AG08395 (cell line): ENCODE measurements at regions not wholly inside any gene's neighbourhood (a gene's known extent, or its start where the extent isn't known, plus 50 kb on each side); places are given as distances from the start of the nearest gene placed in this dataset.

Experiments
- DNase-seq: peaks from one replicate; pipeline ENCODE4 v3.0.0; 2012; ENCODE audit warnings: mixed read lengths, low spot score

DNA sequence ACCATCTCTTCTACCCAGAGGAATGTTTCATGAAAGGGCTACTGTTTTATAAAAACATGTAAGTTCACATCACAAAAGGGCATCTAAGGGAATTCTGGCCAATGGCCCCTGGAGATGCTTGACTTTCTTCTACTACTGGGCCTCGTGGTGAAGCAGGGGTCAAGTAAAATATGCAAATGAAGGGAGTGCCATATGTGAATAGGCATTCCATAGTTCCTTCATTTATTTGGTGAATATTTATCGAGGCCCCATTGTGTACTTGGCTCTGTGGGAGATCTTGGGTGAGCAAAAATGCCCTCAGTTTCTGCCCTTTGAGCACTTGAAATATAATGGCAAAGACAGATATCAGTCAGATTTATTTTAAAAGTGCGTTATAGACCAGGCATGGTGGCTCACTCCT, 101.3 kb upstream of the CACNA2D3 start:
- DNase-seq: no peak

DNA sequence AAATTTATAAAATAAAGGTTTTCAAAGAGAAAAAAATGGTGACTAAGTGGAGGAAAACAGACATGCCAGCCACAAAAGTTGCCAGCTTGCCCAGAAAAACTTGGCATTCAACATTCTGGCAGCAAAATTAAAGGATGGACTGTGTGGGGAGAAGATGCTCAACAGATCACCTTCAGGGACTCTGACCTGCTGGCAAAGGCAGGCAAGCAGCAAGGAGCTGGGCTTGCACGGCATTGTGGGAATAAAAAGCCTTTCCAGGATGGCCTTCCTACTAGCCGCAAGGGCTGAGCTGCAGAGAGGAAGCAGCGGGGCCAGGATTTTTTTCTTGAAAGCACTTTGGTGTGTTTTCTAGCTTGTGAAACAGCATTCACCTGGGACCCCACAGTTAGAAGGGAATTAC, 101.9 kb upstream of the CACNA2D3 start:
- DNase-seq: no peak

DNA sequence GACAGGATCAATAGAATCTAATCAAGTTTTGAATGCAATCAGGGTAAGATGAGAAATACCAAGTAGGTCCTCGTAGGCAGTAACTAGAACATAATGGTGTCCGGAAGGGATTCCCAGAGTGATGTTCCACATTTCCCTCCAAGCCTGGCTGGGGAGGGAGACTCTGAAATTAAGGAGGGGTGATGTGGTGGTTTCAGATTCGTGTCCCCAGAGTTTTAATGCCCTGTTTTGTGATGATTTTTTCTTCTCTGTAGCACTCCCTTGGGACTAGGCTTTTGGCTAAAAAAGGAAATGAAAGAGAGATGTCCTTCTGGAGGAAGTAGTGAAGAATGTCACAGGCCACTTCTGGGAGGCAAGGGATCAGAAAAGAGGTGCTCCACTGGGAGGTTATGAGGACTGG, 108.3 kb upstream of the CACNA2D3 start:
- no peak for DNase-seq

DNA sequence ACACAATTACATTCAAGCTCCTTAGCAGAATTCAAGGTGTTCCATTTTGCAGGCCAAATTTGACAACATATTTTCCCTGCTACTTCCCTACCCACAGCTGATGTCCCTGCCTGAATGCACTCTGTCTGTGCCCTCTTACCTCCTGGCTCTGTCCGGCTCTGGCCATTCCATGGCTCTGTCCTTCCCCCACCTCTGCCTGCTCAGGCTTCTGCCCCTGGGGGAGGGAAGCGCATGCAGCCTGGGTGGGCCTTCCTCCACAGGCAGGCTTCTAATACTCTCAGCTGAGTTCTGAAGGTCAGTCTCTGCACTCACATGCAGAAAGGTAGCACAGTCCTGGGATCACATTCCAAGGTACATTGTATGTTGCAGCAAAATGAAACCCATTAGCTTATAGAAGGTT, 113.6 kb upstream of the CACNA2D3 start:
- no peak for DNase-seq

DNA sequence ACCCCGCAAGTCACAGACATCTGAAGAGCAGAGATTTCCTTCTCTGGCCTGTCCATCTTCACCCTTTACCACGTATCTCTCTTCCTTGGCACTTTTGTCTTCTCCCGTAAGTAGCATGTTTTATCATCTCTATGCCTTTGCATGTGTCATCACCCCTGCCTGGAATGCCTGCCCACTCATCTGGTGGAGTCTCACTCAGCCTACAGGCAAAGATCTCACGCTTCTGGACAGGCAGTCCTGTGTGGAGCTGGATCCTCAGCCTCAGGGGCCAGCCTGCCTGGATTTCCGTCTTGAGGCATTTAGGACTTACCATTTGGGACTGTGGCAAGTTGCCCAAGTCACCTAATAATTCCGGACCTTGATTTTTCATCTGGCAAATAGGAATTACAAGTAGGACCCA, 114.3 kb upstream of the CACNA2D3 start:
- DNase-seq: no peak

DNA sequence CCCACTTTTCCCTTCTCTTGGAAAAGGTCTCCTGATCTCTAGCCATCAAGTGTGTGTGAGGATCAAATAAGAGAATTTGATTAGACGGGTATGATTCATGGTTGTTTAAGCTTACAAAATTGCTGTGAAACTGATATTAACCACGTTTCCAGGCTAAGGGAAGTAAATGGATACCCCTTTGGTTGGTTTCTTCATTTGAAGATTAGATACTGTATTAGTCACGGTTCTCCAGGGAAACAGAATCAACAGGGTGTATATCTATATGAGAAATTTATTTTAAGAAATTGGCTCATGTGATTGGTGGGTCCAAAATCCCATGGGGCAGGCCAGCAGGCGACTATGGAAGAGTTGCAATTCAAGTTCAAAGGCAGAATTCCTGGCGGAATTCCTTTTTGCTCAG, 112.7 kb upstream of the SELENOK start:
- no peak for DNase-seq

DNA sequence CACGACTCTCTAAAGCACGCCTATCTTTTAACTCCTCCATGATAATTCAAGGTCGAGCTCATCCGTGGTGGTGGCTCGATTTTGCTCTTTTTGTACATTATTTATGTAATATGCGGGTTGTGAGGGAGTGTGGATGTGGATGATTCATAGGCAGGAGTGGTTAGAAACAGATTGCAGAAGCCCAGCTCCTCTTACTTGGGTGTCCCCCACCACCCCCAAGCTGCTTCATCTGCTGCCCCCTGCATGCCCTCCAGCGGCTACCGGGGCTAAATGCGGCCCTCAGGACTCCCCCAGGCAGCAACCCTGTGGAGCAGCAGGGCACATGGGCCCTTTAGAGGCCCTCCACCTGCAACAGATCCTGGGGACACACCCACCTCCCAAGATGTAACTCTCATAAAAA, 111.5 kb upstream of the SELENOK start:
- DNase-seq: no peak

DNA sequence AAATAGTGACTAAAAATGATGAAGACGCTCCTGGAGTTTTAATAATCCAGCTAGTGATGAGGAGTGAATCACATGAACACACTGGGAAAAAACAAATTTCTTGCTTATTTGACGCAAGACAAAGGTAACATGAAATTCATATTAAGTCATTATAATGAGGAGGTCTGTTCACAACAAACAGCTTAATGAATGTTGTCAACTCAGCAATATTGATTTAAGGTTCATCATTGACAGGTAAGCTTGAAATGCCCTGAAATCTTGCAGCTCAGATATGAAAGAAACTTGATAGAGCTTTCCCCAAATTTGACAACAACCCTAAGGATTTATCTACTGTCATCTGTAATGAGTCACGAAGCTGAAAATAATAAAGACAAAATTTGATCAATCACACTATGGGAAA, 108.1 kb upstream of the SELENOK start:
- no peak for DNase-seq

DNA sequence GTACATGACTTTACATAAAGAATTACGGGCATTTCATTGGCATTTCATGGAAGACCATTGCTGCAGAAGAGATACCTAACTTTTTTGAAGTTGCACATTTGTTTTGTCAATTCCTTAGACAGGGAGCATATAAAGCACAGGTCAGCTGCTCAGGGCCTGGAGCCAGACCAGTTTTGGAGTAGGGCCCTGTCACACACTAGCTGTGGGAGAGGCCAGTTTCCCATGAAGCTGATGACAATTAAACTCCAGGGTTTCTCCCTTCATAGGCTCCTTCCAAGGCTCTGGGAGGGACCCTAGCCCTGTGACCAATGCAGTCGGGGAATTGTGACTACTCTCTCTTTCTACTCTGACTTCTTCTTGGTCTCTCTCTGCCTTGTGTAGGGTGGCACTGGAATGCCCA, 107.3 kb upstream of the SELENOK start:
- DNase-seq: no peak

DNA sequence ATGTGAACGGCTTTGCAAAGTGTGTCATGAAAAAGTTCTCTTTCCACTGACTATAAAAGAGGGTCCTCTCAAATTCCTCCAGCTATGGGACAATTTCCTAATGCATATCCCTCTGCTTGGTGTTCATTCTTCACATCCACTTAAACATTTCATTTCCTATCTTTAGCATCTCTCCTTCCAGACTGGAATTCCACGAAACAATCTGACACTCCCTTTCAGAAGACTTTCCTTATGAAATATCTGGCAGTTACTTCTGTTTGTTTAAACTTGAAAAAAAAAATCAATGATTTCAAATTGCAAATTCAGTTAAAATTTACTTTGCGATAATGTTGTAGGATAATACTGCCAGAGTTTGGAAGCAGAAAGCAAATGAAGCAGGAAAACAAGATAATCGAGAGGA, 105.8 kb upstream of the SELENOK start:
- DNase-seq: no peak

DNA sequence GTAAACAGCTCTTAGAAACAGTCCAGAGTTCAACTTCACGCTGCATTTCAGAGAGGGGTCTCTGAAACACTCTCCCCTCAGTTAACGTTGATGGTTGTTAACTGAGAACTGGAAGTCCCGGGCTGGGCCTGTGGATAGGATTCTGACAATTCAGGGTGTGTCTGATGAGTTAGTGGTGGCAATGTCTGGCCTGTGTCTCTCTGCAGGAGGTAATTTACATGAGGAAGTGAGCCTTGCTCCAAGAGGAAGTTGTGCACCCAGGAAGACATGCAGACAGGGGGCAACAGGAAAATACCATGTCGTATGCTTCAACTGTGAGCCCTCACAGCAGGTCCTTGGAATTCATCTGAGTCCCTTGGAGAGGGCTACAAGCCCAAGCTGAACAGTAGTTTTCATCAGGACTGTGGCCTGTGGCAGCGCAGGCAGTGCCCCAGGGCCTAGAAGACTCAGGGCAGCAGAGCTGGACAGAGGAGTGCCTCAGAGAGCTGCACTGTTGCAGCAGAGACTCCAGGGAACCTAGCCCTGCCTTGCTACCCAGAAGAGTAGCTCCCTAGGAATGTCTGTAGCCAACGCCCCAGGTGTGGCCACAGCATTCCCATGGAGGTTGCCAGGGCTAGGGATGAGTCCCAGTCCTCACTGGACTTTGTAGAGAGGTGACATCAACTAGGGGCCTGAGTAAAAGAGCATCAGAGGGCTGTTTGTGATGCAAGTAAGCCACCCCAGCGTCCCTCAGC, 104.6 kb upstream of the SELENOK start:
- DNase-seq: no peak

DNA sequence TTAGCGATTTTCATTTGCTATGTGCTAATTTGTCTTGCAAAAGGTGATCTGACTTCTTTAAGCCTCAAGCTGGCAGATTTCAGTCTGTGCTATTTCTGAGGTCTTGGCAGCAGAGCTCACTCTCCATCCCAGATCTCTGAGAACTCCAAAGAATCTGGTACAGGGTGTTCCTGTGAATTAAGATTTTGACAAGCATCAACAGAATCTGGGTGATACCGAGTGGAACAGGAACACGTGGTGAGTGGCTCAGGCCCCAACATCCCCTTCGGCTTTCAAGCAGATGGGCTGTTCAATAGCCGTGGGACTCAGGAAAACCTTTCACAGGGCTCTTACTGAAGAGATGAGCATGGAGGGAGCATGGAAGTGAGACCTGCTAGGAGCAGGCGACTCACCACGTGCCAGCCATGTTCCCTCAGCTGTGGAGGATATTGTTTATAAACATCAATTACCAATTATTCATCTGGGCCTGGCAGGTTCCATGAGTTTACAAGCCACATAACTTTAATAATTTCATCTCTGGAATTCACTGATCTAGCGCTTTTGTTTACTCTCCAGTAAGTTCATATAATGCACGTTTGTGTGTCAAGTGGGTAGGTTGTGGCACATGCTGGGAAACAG, 103.4 kb upstream of the SELENOK start:
- DNase-seq: no peak

DNA sequence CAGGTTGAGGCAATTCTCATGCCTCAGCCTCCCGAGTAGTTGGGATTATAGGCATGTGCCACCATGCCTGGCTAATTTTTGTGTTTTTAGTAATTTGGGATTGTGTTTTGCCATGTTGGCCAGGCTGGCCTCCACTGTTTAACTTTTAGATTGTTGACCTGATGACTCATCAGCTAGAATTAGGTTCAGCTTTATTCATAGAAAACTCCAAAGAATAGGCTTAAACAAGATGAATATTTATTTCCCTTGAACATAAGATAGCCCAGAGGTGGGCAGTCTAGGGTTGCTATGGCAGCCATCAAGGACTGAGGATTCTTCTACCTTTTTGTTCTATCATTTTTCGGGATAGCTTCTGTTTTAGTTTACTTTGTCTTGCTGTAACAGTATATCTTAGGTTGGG, 99.6 kb upstream of the SELENOK start:
- DNase-seq: no peak

DNA sequence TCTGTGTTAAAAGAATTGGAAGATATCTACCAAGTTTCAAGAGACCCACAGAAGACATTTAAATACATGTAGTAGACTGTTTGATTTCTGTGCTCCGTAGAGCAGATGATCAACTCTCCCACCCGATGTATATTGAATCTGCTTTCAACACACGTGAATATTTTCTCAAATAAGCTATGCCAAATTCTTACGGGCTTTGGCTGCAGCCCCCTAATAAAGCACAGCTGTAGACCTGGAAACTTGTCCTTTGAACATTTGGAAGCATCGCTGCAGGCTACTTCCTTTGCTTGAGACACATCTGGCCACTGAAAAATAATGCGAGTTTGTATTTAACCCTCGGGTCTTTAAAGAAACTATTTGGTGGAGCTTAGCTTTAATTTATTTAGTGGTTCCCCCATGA, 98.3 kb upstream of the SELENOK start:
- no peak for DNase-seq

DNA sequence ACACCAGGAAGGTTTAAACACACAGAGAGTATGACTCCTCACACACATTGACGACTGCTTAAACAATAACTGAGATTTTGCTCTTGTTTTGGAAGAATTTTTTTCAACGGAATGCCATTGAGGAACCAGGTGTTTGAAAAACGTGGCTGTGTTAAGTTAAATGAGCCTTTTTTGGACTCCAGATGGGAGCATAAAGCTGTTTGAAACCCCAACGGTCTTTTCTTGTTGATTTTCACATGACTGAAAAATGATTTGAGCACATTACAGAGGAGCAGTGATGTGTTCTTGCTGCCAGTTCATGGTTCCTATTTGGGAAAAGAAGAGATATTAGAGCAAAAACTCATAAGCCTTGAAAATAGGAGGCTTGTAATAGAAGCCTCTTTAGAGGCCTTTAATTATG, 97.8 kb upstream of the SELENOK start:
- no peak for DNase-seq

DNA sequence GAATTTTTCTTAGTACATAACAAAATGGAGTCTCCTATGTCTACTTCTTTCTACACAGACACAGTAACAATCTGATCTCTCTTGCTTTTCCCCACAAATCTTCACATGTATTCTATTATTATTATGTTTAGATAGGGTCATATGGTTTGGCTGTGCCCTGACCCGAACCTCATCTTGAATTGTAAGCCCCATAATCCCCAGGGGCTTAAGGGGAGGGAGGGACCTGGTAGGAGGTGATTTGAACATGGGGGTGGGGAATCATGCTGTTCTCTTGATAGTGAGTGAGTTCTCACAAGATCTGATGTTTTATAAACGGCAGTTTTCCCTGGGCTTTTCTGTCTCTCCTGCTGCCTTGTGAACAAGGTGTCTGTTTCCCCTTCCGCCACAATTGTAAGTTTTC, 86.7 kb upstream of the SELENOK start:
- no peak for DNase-seq

DNA sequence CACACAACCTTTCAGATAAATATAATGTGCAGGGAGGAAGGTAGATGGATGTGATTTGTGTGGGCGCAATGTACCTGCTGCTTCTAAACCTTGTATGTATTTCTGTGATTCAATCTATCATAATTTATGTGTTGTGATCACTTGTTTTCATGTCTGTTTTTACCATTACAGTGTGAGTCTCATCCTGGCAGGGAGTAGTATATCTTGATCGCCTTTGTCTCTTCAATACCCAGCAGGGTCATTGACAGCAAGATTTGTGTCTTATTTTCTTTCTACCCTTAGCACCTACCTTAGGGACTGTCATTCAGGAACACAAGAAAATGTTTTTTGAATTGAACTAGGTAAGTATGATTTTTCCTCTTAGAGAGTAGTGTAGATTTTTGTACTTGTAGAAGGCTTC, 83.7 kb upstream of the SELENOK start:
- DNase-seq: no peak

DNA sequence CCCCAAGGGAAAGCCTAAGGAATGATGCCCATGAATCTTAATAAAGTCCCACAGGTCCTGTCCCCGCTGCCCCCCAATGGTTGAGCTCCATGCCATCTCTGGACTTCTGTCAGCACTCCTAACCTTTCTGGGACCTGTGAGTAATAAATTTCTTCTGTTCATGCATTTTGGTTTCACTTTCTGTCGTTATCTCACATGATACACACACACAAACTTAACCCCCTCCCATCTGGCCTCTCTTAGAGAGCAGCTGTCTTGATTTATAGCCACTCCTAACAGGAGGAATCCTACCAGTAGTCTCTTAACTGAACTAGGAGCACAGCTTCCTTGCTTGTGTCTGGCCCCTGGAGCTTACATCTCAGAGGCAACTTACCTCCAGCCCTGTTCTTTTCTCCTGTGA, 82.7 kb upstream of the SELENOK start:
- no peak for DNase-seq

DNA sequence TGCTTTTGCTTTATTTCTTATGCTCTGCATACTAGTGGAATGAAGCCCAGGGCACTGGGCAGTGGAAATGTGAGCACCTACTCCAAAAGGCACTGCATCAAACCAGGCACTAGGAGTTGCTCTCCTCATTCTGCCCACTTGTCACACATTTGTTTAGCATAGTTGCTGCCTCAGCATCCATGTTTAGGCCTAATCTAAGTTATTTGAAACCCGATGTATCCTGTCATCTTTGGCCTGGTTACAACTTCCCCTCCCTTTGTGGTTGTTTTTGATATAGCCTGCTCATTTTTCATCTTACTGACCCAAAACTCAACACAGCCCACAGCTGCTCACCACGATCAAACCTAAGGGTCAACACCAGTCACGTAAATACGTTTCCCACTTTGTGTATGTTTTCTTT, 82.2 kb upstream of the SELENOK start:
- DNase-seq: no peak

DNA sequence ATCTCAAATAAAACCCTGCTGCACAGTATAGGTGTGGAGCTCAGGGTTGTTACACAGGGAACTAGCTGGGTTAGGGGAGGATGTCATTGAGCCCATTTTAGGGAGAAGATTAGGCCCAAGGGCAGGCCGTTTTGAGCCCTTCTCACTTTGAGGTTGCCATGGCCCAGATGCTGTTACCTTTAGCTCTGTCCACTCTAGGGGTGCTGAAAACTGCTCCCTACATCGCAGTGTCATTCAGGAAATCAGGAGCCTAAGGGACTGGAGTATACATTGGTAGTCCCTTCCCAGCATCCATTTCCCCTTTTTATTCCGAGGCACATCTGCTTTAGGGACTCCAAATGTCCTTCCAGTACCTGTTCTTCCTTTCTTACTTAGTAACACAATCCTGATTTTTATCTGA, 79.0 kb upstream of the SELENOK start:
- no peak for DNase-seq

DNA sequence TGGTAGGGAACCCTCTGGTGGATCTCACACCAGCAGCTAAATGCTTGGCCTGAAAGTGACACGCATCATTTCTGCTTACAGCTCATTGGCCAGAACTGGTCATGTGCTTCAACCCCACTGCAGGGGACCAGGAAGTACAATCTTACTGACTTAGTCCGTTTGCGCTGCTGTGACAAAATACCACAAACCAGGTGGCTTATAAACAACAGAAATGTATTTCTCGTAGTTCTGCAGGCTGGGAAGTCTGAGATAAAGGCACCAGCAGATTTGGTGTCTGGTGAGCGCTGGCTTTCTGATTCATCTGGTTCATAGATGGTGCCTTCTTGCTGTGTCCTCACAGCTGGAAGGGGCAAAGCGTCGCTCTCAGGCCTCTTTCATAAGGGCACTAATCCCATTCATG, 77.4 kb upstream of the SELENOK start:
- DNase-seq: no peak

DNA sequence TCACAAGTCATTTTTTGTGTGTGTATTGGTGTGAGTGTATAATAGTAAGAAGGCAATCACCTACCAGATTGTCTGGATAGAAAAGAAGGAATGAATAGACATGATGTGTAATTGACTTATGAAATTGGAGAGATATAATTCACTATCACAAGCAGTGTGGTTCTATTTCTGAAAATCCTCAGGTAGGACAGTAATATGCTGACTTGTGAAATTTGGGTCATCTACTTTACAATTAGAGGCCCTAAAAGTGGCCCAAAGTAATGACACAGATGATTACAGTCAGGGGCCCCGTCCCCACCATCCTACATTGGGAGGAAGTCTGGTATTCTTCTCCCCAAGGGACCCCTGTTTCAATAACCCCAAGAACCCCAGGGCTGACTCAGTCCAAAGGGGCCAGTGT, 73.6 kb upstream of the SELENOK start:
- DNase-seq: no peak

DNA sequence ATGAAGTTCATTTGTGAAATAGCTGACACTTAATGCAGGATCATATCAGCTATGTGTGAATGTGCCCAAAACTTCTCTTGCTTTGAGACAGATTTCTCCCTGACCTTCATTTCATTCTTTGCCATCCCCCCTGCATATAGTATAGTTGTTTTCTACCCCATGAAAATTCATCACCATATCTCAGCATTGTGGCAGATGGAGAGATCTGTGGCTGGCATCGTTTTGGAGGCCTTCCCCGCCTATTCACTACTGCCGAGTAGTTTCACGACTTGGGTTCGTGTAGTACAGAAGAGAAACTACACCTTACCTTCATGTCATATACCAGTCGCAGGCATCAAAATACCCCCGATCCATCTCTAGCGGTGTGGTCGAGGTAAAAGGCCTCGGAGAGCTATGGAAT, 66.2 kb upstream of the SELENOK start:
- no peak for DNase-seq

DNA sequence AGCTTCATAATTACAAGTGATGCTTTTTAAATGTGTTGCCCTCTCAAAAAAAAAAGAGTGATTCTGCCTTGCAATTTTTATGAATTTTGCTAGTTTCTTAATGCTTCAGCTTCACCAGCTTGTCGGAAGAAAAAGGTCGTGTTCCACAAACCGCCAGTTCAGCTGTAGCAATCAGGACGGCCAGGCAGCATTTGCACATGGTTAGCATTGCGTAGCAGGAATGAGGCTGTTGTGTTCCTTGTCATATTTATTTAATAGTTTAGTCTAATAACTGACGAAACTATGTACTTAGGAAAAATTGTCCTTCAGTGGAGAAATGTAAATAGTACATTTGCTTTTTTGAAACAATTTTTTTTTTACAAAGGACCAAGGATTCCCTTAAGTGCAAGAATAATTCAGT, 64.9 kb upstream of the SELENOK start:
- DNase-seq: no peak
